Esophagus squamous epithelium (tissue), 5 donors: ENCODE measurements at regions not wholly inside any gene's neighbourhood (a gene's known extent, or its start where the extent isn't known, plus 50 kb on each side); places are given as distances from the start of the nearest gene placed in this dataset.

Experiments used
- DNase-seq: peaks from one replicate; lab custom pipeline; 2025; lab: John Stamatoyannopoulos, UW
- H3K27ac ChIP-seq, 4 donors: fragments of 200-600 bp; sonication (generic); one replicate each; pipeline ENCODE4 v1.5.1; 2016 to 2019; ENCODE audit warnings: mild to moderate bottlenecking in 1 of 4
- H3K27me3 ChIP-seq, 4 donors: fragments of 200-600 bp; sonication (generic); 1 replicate in 3 of 4; 2 replicates in 1 of 4; pipeline versions ENCODE4 v1.5.1 to v1.6.0; 2017 to 2021; ENCODE audit warnings: antibody characterized with exemption in 1 of 4
- H3K36me3 ChIP-seq, 3 donors: fragments of 200-600 bp; sonication (generic); one replicate each; pipeline ENCODE4 v1.5.1; 2016 to 2019
- H3K4me1 ChIP-seq, 3 donors: fragments of 200-600 bp; sonication (generic); one replicate each; pipeline ENCODE4 v1.5.1; 2017 to 2019
- H3K4me3 ChIP-seq, 4 donors: fragments of 200-600 bp; sonication (generic); 1 replicate in 3 of 4; 2 replicates in 1 of 4; pipeline ENCODE4 v1.5.1; 2016 to 2019; ENCODE audit warnings: mild to moderate bottlenecking in 2 of 4, moderate library complexity in 1 of 4
- H3K9me3 ChIP-seq, 3 donors: fragments of 200-600 bp; sonication (generic); one replicate each; pipeline ENCODE4 v1.5.1; 2016 to 2019
- POLR2A ChIP-seq, 4 donors: fragments of 450-650 bp; IDR thresholded peaks; one replicate each; pipeline ENCODE4 v1.6.1; 2017; ENCODE audit warnings: antibody characterized with exemption in 4 of 4, mild to moderate bottlenecking in 4 of 4, moderate library complexity in 3 of 4
- WGBS, 2 donors: methylation state at CpG; one replicate each; pipeline ENCODE4 v1.1.5; 2018; 5-methylcytosine and 5-hydroxymethylcytosine counted together
- intact Hi-C: fragments of 100-400 bp; cut with DNase I; formaldehyde crosslinking; loops from one replicate; pipeline ENCODE4 v1.15.0; 2022
- TF ChIP-seq, protein P1 (sequence below), 6 experiments: fragments of 450-650 bp in 4 of 6; fragments of 200-600 bp in 2 of 6; sonication (generic) in 2 of 6; IDR thresholded peaks; one replicate each; pipeline ENCODE4 v1.5.1; 2016 to 2019; ENCODE audit warnings: antibody characterized with exemption in 6 of 6, mild to moderate bottlenecking in 4 of 6, moderate library complexity in 4 of 6
- donor health status: DM: yes; HTN: yes; CAD: no.

DNA sequence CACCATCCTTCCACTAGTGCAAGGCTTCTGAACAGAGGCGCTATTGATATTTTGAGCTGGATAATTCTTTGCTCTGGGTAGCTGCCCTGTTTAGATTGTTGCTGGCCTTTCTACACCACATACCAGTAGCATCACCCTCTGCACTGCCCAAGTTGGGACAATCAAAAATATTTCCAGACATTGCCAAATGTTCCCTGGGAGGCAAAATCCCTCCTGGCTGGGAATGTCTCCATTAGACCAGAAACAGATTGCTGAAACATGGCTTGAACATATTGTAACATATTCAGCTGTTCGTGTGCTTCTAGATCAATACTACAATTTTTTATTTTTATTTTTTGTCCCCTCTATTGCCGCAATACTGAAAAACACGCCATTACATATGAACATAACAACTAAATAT, 174.6 kb downstream of the ABCA8 start:
- no peak overlapping the region for H3K27ac ChIP-seq
- H3K4me3 ChIP-seq, result no peak overlapping the region
- intact Hi-C loops, result no loop called here
- TF ChIP-seq, protein P1, sequence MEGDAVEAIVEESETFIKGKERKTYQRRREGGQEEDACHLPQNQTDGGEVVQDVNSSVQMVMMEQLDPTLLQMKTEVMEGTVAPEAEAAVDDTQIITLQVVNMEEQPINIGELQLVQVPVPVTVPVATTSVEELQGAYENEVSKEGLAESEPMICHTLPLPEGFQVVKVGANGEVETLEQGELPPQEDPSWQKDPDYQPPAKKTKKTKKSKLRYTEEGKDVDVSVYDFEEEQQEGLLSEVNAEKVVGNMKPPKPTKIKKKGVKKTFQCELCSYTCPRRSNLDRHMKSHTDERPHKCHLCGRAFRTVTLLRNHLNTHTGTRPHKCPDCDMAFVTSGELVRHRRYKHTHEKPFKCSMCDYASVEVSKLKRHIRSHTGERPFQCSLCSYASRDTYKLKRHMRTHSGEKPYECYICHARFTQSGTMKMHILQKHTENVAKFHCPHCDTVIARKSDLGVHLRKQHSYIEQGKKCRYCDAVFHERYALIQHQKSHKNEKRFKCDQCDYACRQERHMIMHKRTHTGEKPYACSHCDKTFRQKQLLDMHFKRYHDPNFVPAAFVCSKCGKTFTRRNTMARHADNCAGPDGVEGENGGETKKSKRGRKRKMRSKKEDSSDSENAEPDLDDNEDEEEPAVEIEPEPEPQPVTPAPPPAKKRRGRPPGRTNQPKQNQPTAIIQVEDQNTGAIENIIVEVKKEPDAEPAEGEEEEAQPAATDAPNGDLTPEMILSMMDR (IDR thresholded peaks at IDR 0.05), result no peak
- no peak for TF ChIP-seq POLR2A (IDR thresholded peaks at IDR 0.05)
- H3K9me3 ChIP-seq, result no peaks in the 10 kb centered on the region
- DNase-seq, result no peak
- peaks cover 0 to 3% (median 0%) of the 10 kb centered on the region in 4 donors for H3K27me3 ChIP-seq
- H3K36me3 ChIP-seq, result no peaks in the 10 kb centered on the region
- 88 to 91% methylated on average over 4 of the region's 4 CpGs for WGBS, 2 donors
- H3K4me1 ChIP-seq, result peaks cover 0 to 39% (median 0%) of the 10 kb centered on the region in 3 donors

DNA sequence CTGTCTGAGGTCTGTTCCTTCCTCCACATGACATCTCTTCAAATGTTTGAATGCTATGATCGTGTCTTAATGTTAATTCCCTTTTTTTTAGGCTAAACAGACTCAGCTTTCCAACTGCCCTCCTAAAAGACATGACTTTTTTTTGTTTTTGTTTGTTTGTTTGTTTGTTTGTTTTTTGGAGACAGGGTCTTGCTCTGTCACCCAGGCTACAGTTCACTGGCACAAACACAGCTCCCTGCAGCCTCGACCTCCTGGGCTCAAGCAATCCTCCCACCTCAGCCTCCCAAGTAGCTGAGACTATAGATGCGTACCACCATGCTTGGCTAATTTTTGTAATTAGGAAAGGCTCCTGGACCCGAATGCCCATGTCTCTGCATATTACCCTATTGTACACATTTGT, 176.5 kb downstream of the ABCA8 start:
- WGBS, 2 donors, result 70 to 80% methylated on average over 4 of the region's 4 CpGs
- no peak for DNase-seq
- peak overlapping the region in 3 of 4 donors; percentile 40 to 65 (median 62) for H3K27ac ChIP-seq
- no peaks in the 10 kb centered on the region for H3K9me3 ChIP-seq
- peaks cover 0 to 40% (median 5%) of the 10 kb centered on the region in 3 donors for H3K4me1 ChIP-seq
- TF ChIP-seq, protein P1 (IDR thresholded peaks at IDR 0.05), result no peak
- no peak for TF ChIP-seq POLR2A (IDR thresholded peaks at IDR 0.05)
- no peak overlapping the region for H3K4me3 ChIP-seq
- H3K27me3 ChIP-seq, result no peaks in the 10 kb centered on the region
- intact Hi-C loops, result loop anchor here (5.0 kb wide), 1 partner anchor 454 kb away; no protein-coding TSS in a partner anchor
- H3K36me3 ChIP-seq, result no peaks in the 10 kb centered on the region

DNA sequence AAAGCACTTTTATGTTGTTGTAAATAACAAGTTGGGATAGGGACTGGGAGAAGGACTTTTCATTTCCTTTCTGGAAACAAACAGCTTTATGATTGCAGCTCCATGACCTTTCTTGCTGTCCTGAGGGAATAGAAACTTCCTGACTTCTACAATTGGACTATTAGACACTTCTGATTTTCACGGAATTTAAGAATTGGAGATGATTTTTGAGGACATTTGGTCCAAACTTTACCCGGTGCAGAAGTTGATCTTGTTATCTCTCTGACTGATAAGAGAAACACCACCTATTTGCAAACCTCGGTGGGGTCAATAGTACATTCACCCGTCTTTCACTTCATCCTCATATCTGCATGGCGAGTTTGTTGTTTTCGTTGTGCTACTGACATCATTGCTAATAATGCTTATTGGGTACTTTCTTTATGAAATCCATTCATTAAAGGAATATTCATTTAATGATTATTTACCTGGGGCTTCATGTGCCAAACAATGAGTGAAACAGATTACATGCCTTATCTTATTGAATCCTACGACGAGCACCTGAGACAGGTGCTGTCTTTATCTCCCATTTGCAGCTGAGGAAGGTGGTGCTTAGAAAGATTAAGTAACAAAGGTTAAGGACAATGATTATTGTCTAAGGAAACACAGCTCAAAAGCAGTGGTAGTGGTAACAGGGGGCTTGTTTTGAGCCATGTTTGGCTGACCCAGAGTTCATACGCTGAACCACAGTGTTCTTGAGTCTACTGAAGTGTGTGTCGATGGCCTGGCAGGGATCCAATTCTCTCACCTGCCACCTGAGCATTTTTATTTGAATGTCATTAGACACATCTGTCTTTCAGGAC, 176.9 kb upstream of the FAM20A start:
- Histone ChIP-seq H3K9me3 (no peaks in the 10 kb centered on the region), H3K4me1 (peaks cover 0 to 35% (median 5%) of the 10 kb centered on the region in 3 donors), H3K27ac (peak overlapping the region in 3 of 4 donors; percentile 40 to 65 (median 62)), H3K36me3 (no peaks in the 10 kb centered on the region), H3K4me3 (no peak overlapping the region), H3K27me3 (no peaks in the 10 kb centered on the region)
- TF ChIP-seq POLR2A (IDR thresholded peaks at IDR 0.05), result no peak
- TF ChIP-seq, protein P1 (IDR thresholded peaks at IDR 0.05), result no peak
- DNase-seq, result no peak
- 50 to 70% methylated on average over 10 of the region's 10 CpGs for WGBS, 2 donors
- intact Hi-C loops, result loop anchor here (5.0 kb wide), 1 partner anchor 454 kb away; no protein-coding TSS in a partner anchor

DNA sequence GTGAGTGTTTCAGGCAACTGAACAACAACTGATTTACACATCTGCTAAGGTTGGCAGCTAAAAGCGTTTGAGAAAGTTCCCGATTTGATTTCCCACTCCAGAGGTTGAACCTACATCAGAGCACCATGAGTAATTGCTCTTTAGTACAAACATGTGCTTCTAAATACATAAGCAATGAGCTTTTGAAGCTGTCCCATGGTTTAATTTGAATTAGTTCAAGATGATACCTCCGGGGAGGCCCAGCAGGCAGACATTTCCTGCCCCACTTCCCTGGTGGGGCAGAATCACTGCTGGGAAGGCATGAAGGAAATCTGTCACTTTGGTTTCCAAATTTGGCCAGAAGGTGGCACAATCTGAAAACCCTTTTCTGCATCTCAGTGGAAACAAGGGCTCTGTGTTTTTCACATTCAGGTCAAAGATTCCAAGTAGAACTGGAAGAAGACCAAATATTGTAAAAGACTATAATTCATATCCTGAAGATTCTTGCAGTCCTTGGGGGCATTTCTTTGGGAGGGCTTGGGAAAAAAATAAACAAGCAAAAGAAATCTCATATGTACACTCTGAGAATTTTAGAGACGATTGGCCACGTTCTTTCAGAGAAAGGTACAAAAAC, 176.2 kb upstream of the FAM20A start:
- WGBS, 2 donors, result 33% methylated on average over 5 of the region's 5 CpGs
- TF ChIP-seq, protein P1 (IDR thresholded peaks at IDR 0.05), result peak; percentile 42 to 73 (median 67)
- no peak for TF ChIP-seq POLR2A (IDR thresholded peaks at IDR 0.05)
- H3K36me3 ChIP-seq, result no peaks in the 10 kb centered on the region
- no peaks in the 10 kb centered on the region for H3K9me3 ChIP-seq
- no peak overlapping the region for H3K4me3 ChIP-seq
- no peak for DNase-seq
- intact Hi-C loops, result loop anchor here (5.0 kb wide), 1 partner anchor 455 kb away; no protein-coding TSS in a partner anchor
- no peaks in the 10 kb centered on the region for H3K27me3 ChIP-seq
- H3K4me1 ChIP-seq, result peaks cover 0 to 37% (median 5%) of the 10 kb centered on the region in 3 donors
- H3K27ac ChIP-seq, result peak overlapping the region in 3 of 4 donors; percentile 36 to 70 (median 62)

DNA sequence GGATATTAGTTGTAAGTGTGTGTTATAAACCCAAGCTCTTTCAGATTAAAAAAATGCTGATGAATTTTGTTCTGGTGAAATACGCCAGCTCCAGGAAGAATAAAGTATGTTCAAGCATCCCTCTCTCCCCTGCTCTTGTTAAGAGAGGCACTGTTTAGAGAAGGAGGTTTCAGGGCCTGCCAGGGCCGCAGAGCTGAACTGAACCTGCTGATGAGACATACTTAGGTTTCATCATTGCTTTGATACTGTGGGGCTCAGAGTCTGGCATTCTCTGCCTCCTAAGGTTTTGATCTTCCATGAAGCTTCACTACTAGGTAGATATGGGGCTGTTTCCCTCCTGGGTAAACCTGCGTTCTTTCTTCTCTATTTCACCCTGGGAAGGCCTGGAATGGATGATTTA, 175.3 kb upstream of the FAM20A start:
- intact Hi-C loops, result loop anchor here (5.0 kb wide), 1 partner anchor 456 kb away; no protein-coding TSS in a partner anchor
- Histone ChIP-seq H3K4me1 (peaks cover 0 to 41% (median 5%) of the 10 kb centered on the region in 3 donors), H3K36me3 (no peaks in the 10 kb centered on the region), H3K9me3 (no peaks in the 10 kb centered on the region), H3K27me3 (no peaks in the 10 kb centered on the region), H3K4me3 (no peak overlapping the region), H3K27ac (peak overlapping the region in 3 of 4 donors; percentile 36 to 70 (median 62))
- no peak for TF ChIP-seq POLR2A (IDR thresholded peaks at IDR 0.05)
- TF ChIP-seq, protein P1 (IDR thresholded peaks at IDR 0.05), result no peak
- DNase-seq, result no peak
- 89 to 94% methylated on average over 3 of the region's 3 CpGs for WGBS, 2 donors
